DOHH2 (cell line): ENCODE measurements at regions not wholly inside any gene's neighbourhood (a gene's known extent, or its start where the extent isn't known, plus 50 kb on each side); places are given as distances from the start of the nearest gene placed in this dataset.

ENCODE experiments used
- H3F3A ChIP-seq: fragments of 200-600 bp; sonication (generic), shearing (Covaris generic); 2 replicates; pipeline ENCODE4 v1.6.0; 2016; ENCODE audit warnings: antibody characterized with exemption, mild to moderate bottlenecking; ENCODE audit not compliant: control insufficient read depth, insufficient read depth
- H3K27ac ChIP-seq: fragments of 200-600 bp; sonication (generic); 2 replicates; pipeline ENCODE4 v1.5.1; 2014; ENCODE audit warnings: low read depth, mild to moderate bottlenecking, low read length, moderate library complexity
- H3K27me3 ChIP-seq: fragments of 200-600 bp; sonication (generic); 2 replicates; pipeline ENCODE4 v1.6.1; 2014; ENCODE audit warnings: mild to moderate bottlenecking, low read length, mixed read lengths; ENCODE audit not compliant: control insufficient read depth
- H3K36me3 ChIP-seq: fragments of 200-600 bp; sonication (generic); 2 replicates; pipeline ENCODE4 v1.6.1; 2014; ENCODE audit warnings: mild to moderate bottlenecking, low read length, moderate library complexity, mixed read lengths; ENCODE audit not compliant: control insufficient read depth
- H3K4me1 ChIP-seq: fragments of 200-600 bp; sonication (generic); 2 replicates; pipeline ENCODE4 v1.6.1; 2014; ENCODE audit warnings: mild to moderate bottlenecking, low read length, mixed read lengths; ENCODE audit not compliant: control insufficient read depth
- H3K4me2 ChIP-seq: fragments of 200-600 bp; sonication (generic); 2 replicates; pipeline ENCODE4 v1.6.0; 2014; ENCODE audit warnings: mild to moderate bottlenecking, low read length, moderate library complexity
- H3K4me3 ChIP-seq: fragments of 200-600 bp; sonication (generic); 2 replicates; pipeline ENCODE4 v1.5.1; 2014; ENCODE audit warnings: mild to moderate bottlenecking, low read length, mixed read lengths
- H3K79me2 ChIP-seq: fragments of 200-600 bp; sonication (generic); 2 replicates; pipeline ENCODE4 v1.6.1; 2014; ENCODE audit warnings: mild to moderate bottlenecking, low read length, mixed read lengths; ENCODE audit not compliant: control insufficient read depth
- H3K9me2 ChIP-seq: fragments of 200-600 bp; sonication (generic); replicated peaks from 2 replicates; pipeline ENCODE4 v1.6.1; 2014; ENCODE audit warnings: mild to moderate bottlenecking, low read length, mixed read lengths; ENCODE audit not compliant: control insufficient read depth
- H3K9me3 ChIP-seq: fragments of 200-600 bp; sonication (generic); 2 replicates; pipeline ENCODE4 v1.6.1; 2014; ENCODE audit warnings: antibody characterized with exemption, low read length, mixed read lengths; ENCODE audit not compliant: control insufficient read depth, insufficient read depth
- H4K20me1 ChIP-seq: fragments of 200-600 bp; sonication (generic); 2 replicates; pipeline ENCODE4 v1.6.0; 2014; ENCODE audit warnings: low read depth, mild to moderate bottlenecking, antibody characterized with exemption, low read length, moderate library complexity; ENCODE audit not compliant: control insufficient read depth, insufficient read depth
- EZH2phosphoT487 ChIP-seq: fragments of 200-600 bp; sonication (generic); IDR thresholded peaks from 2 replicates; pipeline ENCODE4 v1.6.1; 2017; ENCODE audit warnings: borderline replicate concordance, mild to moderate bottlenecking, antibody characterized with exemption, low read length, moderate library complexity, mixed read lengths
- TF ChIP-seq, protein P1 (sequence below): fragments of 200-600 bp; sonication (generic); IDR thresholded peaks from one replicate; pipeline ENCODE4 v1.5.1; 2014; ENCODE audit warnings: antibody characterized with exemption, mild to moderate bottlenecking, low read depth, low read length; ENCODE audit not compliant: poor library complexity, severe bottlenecking

DNA sequence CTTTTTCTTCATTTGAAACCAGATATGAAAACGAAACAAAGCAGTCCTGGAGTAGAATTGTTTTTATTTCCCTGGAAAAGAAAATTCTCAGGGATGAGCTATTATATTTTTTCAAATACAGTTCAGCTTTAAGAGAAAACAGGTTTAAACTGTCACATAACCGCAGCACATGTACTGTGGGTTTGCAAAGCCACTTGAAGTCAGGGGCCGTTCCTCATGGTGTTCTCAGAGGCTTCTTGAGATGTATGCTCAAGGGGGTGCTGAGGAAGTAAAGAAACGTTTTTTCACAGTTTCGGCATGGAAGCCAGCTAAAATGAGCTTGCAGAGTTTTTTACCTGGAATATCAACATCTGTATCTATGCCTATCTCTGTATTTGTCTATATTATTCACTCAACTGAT lies 225.3 kb downstream of the MC4R start:
- H4K20me1 ChIP-seq: no peaks in the 10 kb centered on the region
- peaks cover 16% of the 10 kb centered on the region for H3K27me3 ChIP-seq
- TF ChIP-seq, protein P1, sequence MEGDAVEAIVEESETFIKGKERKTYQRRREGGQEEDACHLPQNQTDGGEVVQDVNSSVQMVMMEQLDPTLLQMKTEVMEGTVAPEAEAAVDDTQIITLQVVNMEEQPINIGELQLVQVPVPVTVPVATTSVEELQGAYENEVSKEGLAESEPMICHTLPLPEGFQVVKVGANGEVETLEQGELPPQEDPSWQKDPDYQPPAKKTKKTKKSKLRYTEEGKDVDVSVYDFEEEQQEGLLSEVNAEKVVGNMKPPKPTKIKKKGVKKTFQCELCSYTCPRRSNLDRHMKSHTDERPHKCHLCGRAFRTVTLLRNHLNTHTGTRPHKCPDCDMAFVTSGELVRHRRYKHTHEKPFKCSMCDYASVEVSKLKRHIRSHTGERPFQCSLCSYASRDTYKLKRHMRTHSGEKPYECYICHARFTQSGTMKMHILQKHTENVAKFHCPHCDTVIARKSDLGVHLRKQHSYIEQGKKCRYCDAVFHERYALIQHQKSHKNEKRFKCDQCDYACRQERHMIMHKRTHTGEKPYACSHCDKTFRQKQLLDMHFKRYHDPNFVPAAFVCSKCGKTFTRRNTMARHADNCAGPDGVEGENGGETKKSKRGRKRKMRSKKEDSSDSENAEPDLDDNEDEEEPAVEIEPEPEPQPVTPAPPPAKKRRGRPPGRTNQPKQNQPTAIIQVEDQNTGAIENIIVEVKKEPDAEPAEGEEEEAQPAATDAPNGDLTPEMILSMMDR: no peak
- TF ChIP-seq EZH2phosphoT487: no peak
- H3K79me2 ChIP-seq: no peaks in the 10 kb centered on the region
- H3K4me1 ChIP-seq: no peaks in the 10 kb centered on the region
- no peak overlapping the region for H3K4me2 ChIP-seq
- no peaks in the 10 kb centered on the region for H3K9me3 ChIP-seq
- no peaks in the 10 kb centered on the region for H3F3A ChIP-seq
- no peaks in the 10 kb centered on the region for H3K9me2 ChIP-seq
- H3K4me3 ChIP-seq: no peak overlapping the region
- no peak overlapping the region for H3K27ac ChIP-seq
- no peaks in the 10 kb centered on the region for H3K36me3 ChIP-seq

- H3K4me1 ChIP-seq: no peaks in the 10 kb centered on the region
- peaks cover 16% of the 10 kb centered on the region for H3K27me3 ChIP-seq
- no peak overlapping the region for H3K4me2 ChIP-seq
- no peak overlapping the region for H3K4me3 ChIP-seq
- no peaks in the 10 kb centered on the region for H3K36me3 ChIP-seq
- no peaks in the 10 kb centered on the region for H3K9me3 ChIP-seq
- no peaks in the 10 kb centered on the region for H3K9me2 ChIP-seq
- no peaks in the 10 kb centered on the region for H3F3A ChIP-seq
- TF ChIP-seq, protein P1: no peak
- TF ChIP-seq EZH2phosphoT487: no peak
- no peaks in the 10 kb centered on the region for H4K20me1 ChIP-seq
- H3K79me2 ChIP-seq: no peaks in the 10 kb centered on the region
- no peak overlapping the region for H3K27ac ChIP-seq
Measured at GRCh38 chr18:60146220-60146960, 226.2 kb downstream of the MC4R start.

GRCh38 chr18:60145776-60146175 lies 226.8 kb downstream of the MC4R start:
- no peaks in the 10 kb centered on the region for H3K9me3 ChIP-seq
- H3K36me3 ChIP-seq: no peaks in the 10 kb centered on the region
- TF ChIP-seq, protein P1: no peak
- no peak for TF ChIP-seq EZH2phosphoT487
- H3K4me3 ChIP-seq: no peak overlapping the region
- H3K27me3 ChIP-seq: peaks cover 16% of the 10 kb centered on the region
- no peaks in the 10 kb centered on the region for H3F3A ChIP-seq
- no peaks in the 10 kb centered on the region for H4K20me1 ChIP-seq
- H3K27ac ChIP-seq: no peak overlapping the region
- H3K79me2 ChIP-seq: no peaks in the 10 kb centered on the region
- no peak overlapping the region for H3K4me2 ChIP-seq
- H3K4me1 ChIP-seq: no peaks in the 10 kb centered on the region
- no peaks in the 10 kb centered on the region for H3K9me2 ChIP-seq
